ENCODE measurements at regions not wholly inside any gene's neighbourhood (a gene's known extent, or its start where the extent isn't known, plus 50 kb on each side); places are given as distances from the start of the nearest gene placed in this dataset.

- TF ChIP-seq CTCF (IDR thresholded peaks at IDR 0.05; ENCODE audit: low read depth, low read length) = no peak
- Histone ChIP-seq H3K27me3 (ENCODE audit: insufficient read depth, low read depth, severe bottlenecking) (no peaks in the 10 kb centered on the region), H3K9me3 (ENCODE audit: severe bottlenecking) (no peaks in the 10 kb centered on the region), H3K27ac (no peak overlapping the region), H3K4me3 (ENCODE audit: low read depth, low read length) (no peak overlapping the region), H3K36me3 (no peaks in the 10 kb centered on the region)
- DNase-seq = no peak
Measured at GRCh38 chr15:53256457-53256856, 466.3 kb upstream of the ONECUT1 start.

GRCh38 chr15:53256043-53256442, 465.9 kb upstream of the ONECUT1 start:
- no peak overlapping the region for H3K27ac ChIP-seq
- H3K36me3 ChIP-seq = no peaks in the 10 kb centered on the region
- TF ChIP-seq CTCF (IDR thresholded peaks at IDR 0.05; ENCODE audit: low read depth, low read length) = no peak
- no peak for DNase-seq
- H3K27me3 ChIP-seq (ENCODE audit: insufficient read depth, low read depth, severe bottlenecking) = no peaks in the 10 kb centered on the region
- no peaks in the 10 kb centered on the region for H3K9me3 ChIP-seq (ENCODE audit: severe bottlenecking)
- H3K4me3 ChIP-seq (ENCODE audit: low read depth, low read length) = no peak overlapping the region

GRCh38 chr15:53251996-53252395, 461.9 kb upstream of the ONECUT1 start:
- H3K27ac ChIP-seq = no peak overlapping the region
- H3K27me3 ChIP-seq (ENCODE audit: insufficient read depth, low read depth, severe bottlenecking) = no peaks in the 10 kb centered on the region
- peak; percentile 11 for DNase-seq
- no peak for TF ChIP-seq CTCF (IDR thresholded peaks at IDR 0.05; ENCODE audit: low read depth, low read length)
- no peaks in the 10 kb centered on the region for H3K36me3 ChIP-seq
- no peaks in the 10 kb centered on the region for H3K9me3 ChIP-seq (ENCODE audit: severe bottlenecking)
- H3K4me3 ChIP-seq (ENCODE audit: low read depth, low read length) = no peak overlapping the region

- no peaks in the 10 kb centered on the region for H3K9me3 ChIP-seq (ENCODE audit: severe bottlenecking)
- TF ChIP-seq CTCF (IDR thresholded peaks at IDR 0.05; ENCODE audit: low read depth, low read length) = no peak
- no peaks in the 10 kb centered on the region for H3K27me3 ChIP-seq (ENCODE audit: insufficient read depth, low read depth, severe bottlenecking)
- no peak overlapping the region for H3K4me3 ChIP-seq (ENCODE audit: low read depth, low read length)
- H3K36me3 ChIP-seq = no peaks in the 10 kb centered on the region
- DNase-seq = no peak
- H3K27ac ChIP-seq = no peak overlapping the region
Measured at GRCh38 chr15:53251523-53251922, 461.4 kb upstream of the ONECUT1 start.

GRCh38 chr15:53247041-53247708, 457.0 kb upstream of the ONECUT1 start:
- H3K4me3 ChIP-seq (ENCODE audit: low read depth, low read length) = no peak overlapping the region
- DNase-seq = no peak
- H3K27ac ChIP-seq = no peak overlapping the region
- H3K9me3 ChIP-seq (ENCODE audit: severe bottlenecking) = no peaks in the 10 kb centered on the region
- H3K27me3 ChIP-seq (ENCODE audit: insufficient read depth, low read depth, severe bottlenecking) = no peaks in the 10 kb centered on the region
- H3K36me3 ChIP-seq = no peaks in the 10 kb centered on the region
- no peak for TF ChIP-seq CTCF (IDR thresholded peaks at IDR 0.05; ENCODE audit: low read depth, low read length)

- no peak for TF ChIP-seq CTCF (IDR thresholded peaks at IDR 0.05; ENCODE audit: low read depth, low read length)
- no peak overlapping the region for H3K4me3 ChIP-seq (ENCODE audit: low read depth, low read length)
- no peak overlapping the region for H3K27ac ChIP-seq
- DNase-seq = no peak
- no peaks in the 10 kb centered on the region for H3K27me3 ChIP-seq (ENCODE audit: insufficient read depth, low read depth, severe bottlenecking)
- H3K36me3 ChIP-seq = no peaks in the 10 kb centered on the region
- no peaks in the 10 kb centered on the region for H3K9me3 ChIP-seq (ENCODE audit: severe bottlenecking)
Measured at GRCh38 chr15:53246404-53246803, 456.3 kb upstream of the ONECUT1 start.

All from WERI-Rb-1 (cell line).